ENCODE measurements at regions not wholly inside any gene's neighbourhood (a gene's known extent, or its start where the extent isn't known, plus 50 kb on each side); places are given as distances from the start of the nearest gene placed in this dataset.

GRCh38 chr9:111190347-111190746 is 139.7 kb downstream of the OR2K2 start:
- TF ChIP-seq CTCF (IDR thresholded peaks at IDR 0.05 in 2 of 3, conservative IDR thresholded peaks at IDR 0.05 in 1 of 3; ENCODE audit: borderline replicate concordance in 1 of 3, insufficient read depth in 1 of 3, low read depth in 2 of 3, low read length in 2 of 3): no peak
- TF ChIP-seq EZH2phosphoT487 (IDR thresholded peaks at IDR 0.05; ENCODE audit: borderline replicate concordance): no peak
- TF ChIP-seq, protein P1, sequence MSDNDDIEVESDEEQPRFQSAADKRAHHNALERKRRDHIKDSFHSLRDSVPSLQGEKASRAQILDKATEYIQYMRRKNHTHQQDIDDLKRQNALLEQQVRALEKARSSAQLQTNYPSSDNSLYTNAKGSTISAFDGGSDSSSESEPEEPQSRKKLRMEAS (IDR thresholded peaks at IDR 0.05): no peak
- TF ChIP-seq ATF3 (IDR thresholded peaks at IDR 0.05): no peak
- TF ChIP-seq FOSL1 (IDR thresholded peaks at IDR 0.05; ENCODE audit: low read depth): no peak
- no peak for TF ChIP-seq SIN3A (IDR thresholded peaks at IDR 0.05; ENCODE audit: low read depth)
- TF ChIP-seq REST (IDR thresholded peaks at IDR 0.05; ENCODE audit: low read depth): no peak
- TF ChIP-seq TCF7L2 (IDR thresholded peaks at IDR 0.05; ENCODE audit: borderline replicate concordance, extremely low read depth, insufficient read depth, insufficient read length): no peak
- H3K27ac ChIP-seq (ENCODE audit: low read depth, low read length): no peak overlapping the region
- H3K36me3 ChIP-seq (ENCODE audit: control insufficient read depth in 1 of 2, insufficient read depth in 2 of 2, low read length in 2 of 2): no peaks in the 10 kb centered on the region
- ChIA-PET RAD21 (ENCODE audit: low non-redundant PET in 1 of 2, low total read pairs in 2 of 2, uncharacterized antibody in 2 of 2, unreplicated experiment in 2 of 2) (no interaction called here), POLR2A (no interaction called here), CTCF (interaction anchor here (0.5 kb wide), 1 partner anchor 783 kb away, joined by 3 read pairs; no protein-coding TSS in a partner anchor)
- ATAC-seq (no peak), DNase-seq (ENCODE audit: low read depth, low spot score) (no peak)
- no peak overlapping the region for H3K4me2 ChIP-seq (ENCODE audit: low read length)
- no peak overlapping the region for H3K9ac ChIP-seq (ENCODE audit: low read length)
- no peak overlapping the region for H2AFZ ChIP-seq (ENCODE audit: low read depth, low read length, poor library complexity, severe bottlenecking)
- no peaks in the 10 kb centered on the region for H3K4me1 ChIP-seq (ENCODE audit: control insufficient read depth in 1 of 2, insufficient read depth in 2 of 2, low read length in 2 of 2)
- intact Hi-C loops (cut with micrococcal nuclease): no loop called here
- H3K79me2 ChIP-seq (ENCODE audit: insufficient read depth, low read length): no peaks in the 10 kb centered on the region
- no peaks in the 10 kb centered on the region for H4K20me1 ChIP-seq (ENCODE audit: insufficient read depth)
- no TSS peak for BruUV-seq (replicated peaks)
- H3K4me3 ChIP-seq (replicated peaks in 1 of 2; ENCODE audit: low read depth in 1 of 2, low read length in 2 of 2): no peak overlapping the region
- H3K27me3 ChIP-seq (ENCODE audit: insufficient read depth, low read length): no peaks in the 10 kb centered on the region
- H3K9me3 ChIP-seq (ENCODE audit: control insufficient read depth in 1 of 2, insufficient read depth in 1 of 2, low read depth in 1 of 2, low read length in 2 of 2): no peaks in the 10 kb centered on the region
- H3K9me2 ChIP-seq (ENCODE audit: insufficient read depth): no peaks in the 10 kb centered on the region

All from HCT116 (cell line).